CD14-positive monocyte (primary cell): ENCODE measurements at regions not wholly inside any gene's neighbourhood (a gene's known extent, or its start where the extent isn't known, plus 50 kb on each side); places are given as distances from the start of the nearest gene placed in this dataset.

Experiments
- DNase-seq, 3 donors: peaks; one replicate each; pipeline ENCODE4 v3.0.0-alpha.2; 2011 to 2022
- H2AFZ ChIP-seq: 2 replicates; pipeline ENCODE4 v1.6.0; 2012; ENCODE audit warnings: mild to moderate bottlenecking, low read depth, low read length, inconsistent platforms; ENCODE audit not compliant: insufficient read depth, poor library complexity, severe bottlenecking
- H3K27ac ChIP-seq, 2 donors: 1 replicate in 1 of 2; 2 replicates in 1 of 2; pipeline ENCODE4 v1.5.1; 2012 to 2013; ENCODE audit warnings: low read length in 2 of 2, control low read depth in 1 of 2, inconsistent platforms in 1 of 2, low read depth in 1 of 2, mild to moderate bottlenecking in 1 of 2
- H3K27me3 ChIP-seq, 2 donors: one replicate each; pipeline versions ENCODE4 v1.6.0 to v1.6.1; 2011 to 2013; ENCODE audit warnings: low read length in 2 of 2; ENCODE audit not compliant: control insufficient read depth in 2 of 2, insufficient read depth in 2 of 2
- H3K36me3 ChIP-seq, 2 donors: replicated peaks in 1 of 2; 1 replicate in 1 of 2; 2 replicates in 1 of 2; pipeline versions ENCODE4 v1.5.1 to v1.6.1; 2012 to 2013; ENCODE audit warnings: low read length in 2 of 2, control low read depth in 1 of 2, inconsistent platforms in 1 of 2, mild to moderate bottlenecking in 1 of 2; ENCODE audit not compliant: insufficient read depth in 2 of 2, control insufficient read depth in 1 of 2
- H3K4me1 ChIP-seq, 2 donors: 1 replicate in 1 of 2; 2 replicates in 1 of 2; pipeline versions ENCODE4 v1.5.1 to v1.6.1; 2012 to 2013; ENCODE audit warnings: low read length in 2 of 2, control low read depth in 1 of 2, inconsistent platforms in 1 of 2, mild to moderate bottlenecking in 1 of 2, moderate library complexity in 1 of 2; ENCODE audit not compliant: insufficient read depth in 2 of 2, control insufficient read depth in 1 of 2
- H3K4me2 ChIP-seq: replicated peaks from 2 replicates; pipeline ENCODE3; 2012; ENCODE audit warnings: low read length, moderate library complexity, mild to moderate bottlenecking; ENCODE audit not compliant: poor library complexity, severe bottlenecking; ENCODE audit errors: extremely low read depth
- H3K4me3 ChIP-seq, 3 experiments: fragments of 200-600 bp in 1 of 3; sonication (generic) in 1 of 3; replicated peaks in 1 of 3; 1 replicate in 2 of 3; 2 replicates in 1 of 3; pipeline ENCODE4 v1.5.1; 2011 to 2013; ENCODE audit warnings: low read length in 3 of 3, mild to moderate bottlenecking in 3 of 3, control low read depth in 2 of 3, low read depth in 2 of 3, inconsistent platforms in 1 of 3, moderate library complexity in 1 of 3
- H3K79me2 ChIP-seq: 2 replicates; pipeline ENCODE4 v1.6.0; 2012; ENCODE audit warnings: mild to moderate bottlenecking, control low read depth, inconsistent platforms, low read length, moderate library complexity; ENCODE audit not compliant: insufficient read depth
- H3K9ac ChIP-seq: 2 replicates; pipeline ENCODE4 v1.6.0; 2017; ENCODE audit warnings: low read length, mild to moderate bottlenecking; ENCODE audit not compliant: insufficient read depth, poor library complexity, severe bottlenecking
- H3K9me3 ChIP-seq, 2 donors: replicated peaks in 1 of 2; 1 replicate in 1 of 2; 2 replicates in 1 of 2; pipeline versions ENCODE4 v1.5.1 to v1.6.1; 2012 to 2013; ENCODE audit warnings: low read length in 2 of 2, control low read depth in 1 of 2; ENCODE audit not compliant: control insufficient read depth in 1 of 2, insufficient read depth in 1 of 2
- H4K20me1 ChIP-seq: 2 replicates; pipeline ENCODE4 v1.6.0; 2012; ENCODE audit warnings: mild to moderate bottlenecking, low read length, control low read depth, moderate library complexity; ENCODE audit not compliant: insufficient read depth
- H3K27ac Mint-ChIP-seq, 7 donors: one replicate each; pipeline ENCODE4 v1.8.0; 2020; ENCODE audit warnings: mild to moderate bottlenecking in 7 of 7, mixed read lengths in 7 of 7, moderate library complexity in 6 of 7, inconsistent platforms in 2 of 7
- H3K27me3 Mint-ChIP-seq, 3 donors: one replicate each; pipeline ENCODE4 v1.8.0; 2021 to 2022; ENCODE audit warnings: low read depth in 3 of 3, mild to moderate bottlenecking in 3 of 3, mixed read lengths in 3 of 3, moderate library complexity in 3 of 3, inconsistent platforms in 1 of 3
- H3K36me3 Mint-ChIP-seq, 2 donors: one replicate each; pipeline ENCODE4 v1.8.0; 2020; ENCODE audit warnings: mixed read lengths in 2 of 2, inconsistent platforms in 1 of 2, mild to moderate bottlenecking in 1 of 2
- H3K4me1 Mint-ChIP-seq: one replicate; pipeline ENCODE4 v1.8.0; 2020; ENCODE audit warnings: mild to moderate bottlenecking, mixed read lengths
- H3K4me3 Mint-ChIP-seq, 2 donors: one replicate each; pipeline ENCODE4 v1.8.0; 2020; ENCODE audit warnings: mild to moderate bottlenecking in 2 of 2, mixed read lengths in 2 of 2, moderate library complexity in 1 of 2
- H3K9me3 Mint-ChIP-seq, 7 donors: one replicate each; pipeline ENCODE4 v1.8.0; 2020 to 2022; ENCODE audit warnings: mixed read lengths in 7 of 7, mild to moderate bottlenecking in 6 of 7, moderate library complexity in 6 of 7, inconsistent platforms in 2 of 7
- CTCF ChIP-seq: fragments of 200-600 bp; IDR thresholded peaks from one replicate; pipeline ENCODE4 v1.8.0; 2022; ENCODE audit warnings: antibody characterized with exemption, mild to moderate bottlenecking
- WGBS: methylation state at CpG from one replicate; pipeline ENCODE4 v1.1.5; 2013; ENCODE audit warnings: missing lambda C conversion rate; ENCODE audit not compliant: insufficient coverage; 5-methylcytosine and 5-hydroxymethylcytosine counted together
- intact Hi-C, 2 donors: fragments of 100-400 bp; cut with micrococcal nuclease; formaldehyde crosslinking; loops; one replicate each; pipeline versions ENCODE4 v1.15.0 to v1.15.1; 2023

GRCh38 chr2:39996653-39997080 is 217.6 kb upstream of the THUMPD2 start:
- no peak overlapping the region for H3K4me3 Mint-ChIP-seq
- Histone ChIP-seq H3K36me3 (no peaks in the 10 kb centered on the region), H3K79me2 (no peaks in the 10 kb centered on the region), H3K27ac (no peak overlapping the region), H3K4me3 (no peak overlapping the region), H2AFZ (no peak overlapping the region), H3K27me3 (no peaks in the 10 kb centered on the region), H3K9ac (no peak overlapping the region), H3K4me2 (no peak overlapping the region), H3K9me3 (no peaks in the 10 kb centered on the region), H3K4me1 (no peaks in the 10 kb centered on the region), H4K20me1 (no peaks in the 10 kb centered on the region)
- H3K9me3 Mint-ChIP-seq, result peaks cover 0 to 9% (median 0%) of the 10 kb centered on the region in 7 donors
- no peak for TF ChIP-seq CTCF
- no peak for DNase-seq
- intact Hi-C loops, result no loop called here
- no peaks in the 10 kb centered on the region for H3K36me3 Mint-ChIP-seq
- H3K27me3 Mint-ChIP-seq, result peaks cover 0 to 2% (median 0%) of the 10 kb centered on the region in 3 donors
- no peak overlapping the region for H3K27ac Mint-ChIP-seq
- no peaks in the 10 kb centered on the region for H3K4me1 Mint-ChIP-seq
- no CpG with 5 or more reads among the region's 1 CpG for WGBS

DNA sequence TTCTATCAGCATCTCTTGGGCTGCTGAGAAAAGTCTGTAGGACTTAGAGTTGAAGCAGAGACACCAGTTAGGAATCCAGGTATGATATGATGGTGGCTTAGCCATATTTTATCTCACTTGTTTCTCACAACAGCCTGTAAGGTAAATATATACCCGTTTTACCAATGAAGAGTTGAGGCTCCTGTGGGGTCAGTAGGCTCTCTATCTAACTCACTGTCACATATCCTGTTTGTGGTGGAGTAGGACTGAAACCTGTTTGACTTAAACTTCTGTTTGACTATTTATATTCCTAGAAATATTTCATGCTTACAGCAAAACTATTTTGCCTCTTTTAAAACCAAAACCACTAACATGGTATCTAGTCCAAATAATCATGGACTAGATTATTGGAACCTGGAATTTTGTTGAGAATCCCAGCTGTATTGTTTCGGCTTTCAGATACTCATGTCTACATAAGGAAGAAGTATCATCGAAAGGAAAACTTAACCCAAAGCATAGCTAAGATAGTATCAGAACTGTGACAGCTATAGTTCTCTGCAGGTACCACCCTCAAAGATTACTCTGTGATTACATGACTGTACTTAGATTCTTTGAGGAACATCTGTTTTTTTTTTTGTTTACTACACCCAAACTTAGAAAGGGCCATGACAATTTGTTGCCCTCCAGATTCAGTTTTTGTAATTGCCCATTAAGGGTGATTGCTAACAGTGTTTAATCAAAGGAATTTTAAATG is 216.1 kb upstream of the THUMPD2 start:
- no peak for DNase-seq
- H3K4me3 ChIP-seq, result no peak overlapping the region
- intact Hi-C loops, result no loop called here
- Mint-ChIP-seq H3K4me3 (no peak overlapping the region), H3K27ac (no peak overlapping the region), H3K9me3 (peaks cover 0 to 4% (median 0%) of the 10 kb centered on the region in 7 donors), H3K27me3 (peaks cover 0 to 2% (median 0%) of the 10 kb centered on the region in 3 donors), H3K36me3 (no peaks in the 10 kb centered on the region), H3K4me1 (no peaks in the 10 kb centered on the region)
- H3K79me2 ChIP-seq, result no peaks in the 10 kb centered on the region
- no peaks in the 10 kb centered on the region for H4K20me1 ChIP-seq
- no peak overlapping the region for H3K27ac ChIP-seq
- WGBS, result no CpG with 5 or more reads among the region's 3 CpGs
- H3K36me3 ChIP-seq, result no peaks in the 10 kb centered on the region
- no peak overlapping the region for H3K9ac ChIP-seq
- H3K4me2 ChIP-seq, result no peak overlapping the region
- H3K4me1 ChIP-seq, result no peaks in the 10 kb centered on the region
- no peaks in the 10 kb centered on the region for H3K27me3 ChIP-seq
- TF ChIP-seq CTCF, result no peak
- no peaks in the 10 kb centered on the region for H3K9me3 ChIP-seq
- no peak overlapping the region for H2AFZ ChIP-seq
